ENCODE measurements at regions not wholly inside any gene's neighbourhood (a gene's known extent, or its start where the extent isn't known, plus 50 kb on each side); places are given as distances from the start of the nearest gene placed in this dataset.
A peak's percentile ranks its signal among the peaks of the same experiment; 100 is the strongest.

DNA sequence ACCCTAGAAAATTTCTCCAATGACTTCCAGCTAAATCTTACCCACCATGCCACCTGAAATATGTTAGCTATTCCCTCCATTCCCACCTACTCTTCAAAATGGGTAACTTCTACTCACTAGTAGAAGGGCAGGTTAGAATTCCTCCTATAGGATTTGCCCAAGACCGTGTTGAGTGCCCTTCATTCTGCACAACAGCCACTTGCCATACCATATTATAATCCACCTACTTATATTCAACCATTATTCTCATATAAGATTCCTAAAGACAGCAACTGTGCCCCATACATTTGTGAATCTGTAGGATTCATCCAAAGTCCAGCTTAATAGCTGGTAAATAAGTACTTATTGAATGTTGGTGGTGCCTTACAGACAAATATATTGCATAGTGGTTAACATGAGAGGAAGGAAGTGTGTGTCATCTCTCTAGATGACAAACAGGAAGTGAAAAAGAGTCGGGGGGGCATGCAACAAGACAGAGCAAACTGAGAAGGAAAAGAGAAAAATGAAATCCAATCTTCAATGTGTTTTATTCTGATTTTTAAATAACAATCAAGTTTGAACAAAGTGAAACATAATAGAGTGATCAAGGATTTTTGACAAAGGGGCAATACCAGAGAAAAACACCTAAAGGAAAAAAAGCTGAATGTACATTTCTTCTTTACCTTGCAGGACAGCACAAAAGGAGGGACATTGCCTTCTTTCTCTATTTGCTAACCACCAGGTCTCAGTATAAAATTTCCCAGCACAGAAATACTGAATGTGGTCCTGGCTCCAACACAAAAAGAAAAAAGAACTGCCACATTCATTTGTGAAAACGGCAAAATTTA lies 389.3 kb upstream of the USP15 start:
- no peak for DNase-seq (ENCODE audit: low read depth in 2 of 2)

DNA sequence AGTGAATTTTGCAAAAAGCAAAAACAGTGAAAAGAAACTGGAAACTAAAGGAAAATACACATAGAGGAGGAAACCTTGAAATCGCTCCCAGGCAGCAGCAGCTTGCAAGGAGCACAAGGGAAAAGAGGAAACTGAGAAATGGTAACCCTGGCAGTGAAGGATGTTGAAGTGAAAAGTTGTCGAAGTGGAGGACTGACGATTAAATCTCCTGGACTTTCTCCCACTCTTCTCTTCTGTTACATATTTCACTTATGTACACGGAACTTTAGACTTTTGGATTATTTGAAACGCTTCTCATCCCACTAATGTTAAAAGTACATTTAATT lies 388.8 kb upstream of the USP15 start:
- DNase-seq (ENCODE audit: low read depth in 2 of 2) = no peak

DNA sequence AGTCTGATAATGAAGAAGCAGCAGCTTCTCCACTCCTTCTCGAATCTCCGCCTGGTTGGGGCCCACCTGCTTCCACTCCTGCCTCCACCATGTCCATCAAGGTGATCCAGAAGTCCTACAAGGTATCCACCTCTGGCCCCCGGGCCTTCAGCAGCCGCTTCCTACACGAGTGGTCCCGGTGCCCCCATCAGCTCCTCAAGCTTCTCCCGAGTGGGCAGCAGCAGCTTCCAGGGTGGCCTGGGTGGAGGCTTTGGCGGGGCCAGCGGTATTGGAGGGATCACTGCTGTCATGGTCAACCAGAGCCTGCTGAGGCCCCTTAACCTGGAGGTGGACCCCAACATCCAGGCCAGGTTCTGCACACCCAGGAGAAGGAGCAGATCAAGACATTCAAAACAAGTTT lies 381.0 kb upstream of the USP15 start:
- no peak for DNase-seq (ENCODE audit: low read depth in 2 of 2)

DNA sequence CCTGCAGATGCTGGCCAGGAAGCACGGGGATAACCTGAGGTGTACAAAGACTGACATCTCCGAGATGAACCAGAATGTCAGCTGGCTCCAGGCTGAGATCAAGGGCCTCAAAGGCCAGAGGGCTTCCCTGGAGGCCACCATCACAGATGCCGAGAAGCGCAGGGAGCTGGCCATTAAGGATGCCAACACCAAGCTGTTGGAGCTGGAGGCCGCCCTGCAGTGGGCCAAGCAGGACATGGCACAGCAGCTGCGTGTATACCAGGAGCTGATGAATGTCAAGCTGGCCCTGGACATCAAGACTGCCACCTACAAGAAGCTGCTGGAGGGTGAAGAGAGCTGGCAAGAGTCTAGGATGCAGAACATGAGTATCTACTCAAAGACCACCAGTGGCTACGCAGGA lies 380.0 kb upstream of the USP15 start:
- DNase-seq (ENCODE audit: low read depth in 2 of 2) = no peak

DNA sequence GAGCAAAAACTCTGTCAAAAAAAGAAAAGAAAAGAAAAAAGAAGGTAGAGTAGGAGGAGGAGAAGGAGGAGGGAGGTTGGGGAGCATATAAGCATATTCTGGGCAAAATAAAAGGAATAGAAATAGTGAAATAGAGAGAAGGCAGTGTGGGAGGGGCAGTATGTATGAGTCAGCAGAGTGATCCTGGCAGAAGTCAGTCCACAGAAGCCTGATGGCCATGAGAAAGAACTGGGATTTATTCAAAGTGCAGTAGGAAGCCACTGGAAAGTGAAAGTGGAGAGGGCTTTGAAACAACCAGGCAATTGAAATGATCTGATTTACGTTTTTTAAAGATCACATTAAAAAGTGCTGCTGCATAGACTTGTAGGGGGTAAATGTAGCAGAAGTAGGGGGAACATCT lies 368.6 kb upstream of the USP15 start:
- DNase-seq (ENCODE audit: low read depth in 2 of 2) = no peak

DNA sequence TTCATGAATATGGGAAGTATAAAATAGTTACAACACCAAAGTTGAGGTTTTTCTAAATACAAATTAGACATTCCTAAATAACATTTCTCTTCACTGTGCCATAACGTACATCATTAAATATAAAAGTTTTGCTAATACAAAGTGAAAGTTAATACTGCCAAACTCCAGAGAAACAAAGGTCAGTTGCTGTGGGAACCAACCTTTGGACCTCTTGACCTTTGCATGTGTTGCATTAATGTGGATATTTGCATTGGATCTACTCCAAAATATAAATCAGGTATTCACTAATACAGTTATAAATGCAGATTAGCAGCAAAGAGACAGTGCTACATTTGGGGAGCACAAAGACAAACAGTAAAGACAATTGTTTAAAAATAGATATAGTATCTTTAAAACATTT lies 366.0 kb upstream of the USP15 start:
- DNase-seq (ENCODE audit: low read depth in 2 of 2) = no peak

DNA sequence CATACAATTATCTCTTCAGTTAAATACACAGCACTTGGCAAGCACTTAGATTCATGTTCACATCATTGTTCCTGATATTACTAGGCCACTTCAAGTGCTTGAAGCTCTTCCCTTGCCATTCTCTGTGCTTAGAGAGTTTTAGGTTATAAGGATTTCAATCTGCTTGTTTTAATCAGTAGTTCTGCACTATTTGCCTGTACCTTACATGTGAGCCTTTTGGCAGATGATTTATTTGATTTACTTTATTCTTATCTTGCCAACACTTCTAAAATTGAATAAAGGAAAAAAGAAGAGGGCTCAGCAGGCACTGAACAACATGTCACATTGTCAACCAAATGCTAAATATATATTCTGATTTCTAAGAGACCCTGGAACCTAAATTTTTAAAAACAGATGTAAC lies 363.8 kb upstream of the USP15 start:
- DNase-seq (ENCODE audit: low read depth in 2 of 2) = no peak

DNA sequence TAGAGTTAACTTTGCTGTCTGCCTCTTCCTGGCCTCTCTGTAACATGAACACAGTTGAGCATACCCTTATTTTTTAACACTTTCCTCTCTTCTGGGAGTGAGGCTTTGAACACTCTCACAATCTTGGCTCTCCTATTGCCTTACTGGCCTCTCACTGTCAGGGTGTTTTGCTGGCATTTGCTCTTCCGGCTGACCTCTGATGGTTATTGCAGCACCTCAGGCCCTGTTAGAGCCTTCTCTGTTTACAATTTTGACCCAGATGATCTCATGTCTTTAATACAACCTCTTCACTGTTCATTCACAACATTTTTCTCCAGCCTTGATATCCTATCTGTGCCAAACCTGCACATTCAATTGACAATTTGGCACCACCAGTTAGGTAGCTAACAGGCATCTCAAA lies 357.8 kb upstream of the USP15 start:
- DNase-seq (ENCODE audit: low read depth in 2 of 2) = no peak

DNA sequence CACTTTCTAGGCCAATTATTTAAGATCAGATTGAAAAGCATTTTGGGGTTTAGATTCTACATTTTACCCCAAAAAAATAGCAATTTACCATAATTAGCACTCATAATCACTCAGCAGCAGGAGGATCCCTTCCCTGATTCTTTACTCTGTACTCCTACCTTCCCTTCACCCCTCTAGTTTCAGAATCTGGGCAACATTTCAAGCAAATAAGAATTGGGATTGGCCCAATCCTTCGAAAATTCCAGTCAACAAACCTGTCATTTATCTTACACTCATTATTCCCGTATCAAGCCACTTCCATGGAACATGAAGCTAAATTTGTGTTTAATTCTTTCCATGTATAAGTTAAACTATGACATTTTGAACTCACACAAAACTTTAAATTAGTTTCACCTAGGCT lies 349.1 kb upstream of the USP15 start:
- DNase-seq (ENCODE audit: low read depth in 2 of 2) = no peak

DNA sequence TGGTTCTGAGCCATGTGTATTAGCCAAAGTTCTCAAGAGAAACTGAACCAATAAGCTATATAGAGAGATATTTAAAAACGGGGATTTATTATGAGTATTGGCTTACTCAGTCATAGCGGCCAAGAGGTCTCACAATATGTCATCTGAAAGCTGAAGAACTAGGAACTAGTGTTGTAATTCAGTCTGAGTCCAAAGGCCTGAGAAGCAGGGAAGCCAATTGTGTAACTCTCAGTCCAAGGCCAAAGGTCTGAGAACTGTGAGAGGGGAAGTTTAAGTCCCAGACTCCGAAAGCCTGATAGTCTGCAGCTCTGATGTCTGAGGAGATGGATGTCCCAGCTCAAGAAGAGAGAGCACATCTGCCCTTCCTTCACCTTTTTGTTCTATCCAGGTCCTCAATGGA lies 344.8 kb upstream of the USP15 start:
- no peak for DNase-seq (ENCODE audit: low read depth in 2 of 2)

DNA sequence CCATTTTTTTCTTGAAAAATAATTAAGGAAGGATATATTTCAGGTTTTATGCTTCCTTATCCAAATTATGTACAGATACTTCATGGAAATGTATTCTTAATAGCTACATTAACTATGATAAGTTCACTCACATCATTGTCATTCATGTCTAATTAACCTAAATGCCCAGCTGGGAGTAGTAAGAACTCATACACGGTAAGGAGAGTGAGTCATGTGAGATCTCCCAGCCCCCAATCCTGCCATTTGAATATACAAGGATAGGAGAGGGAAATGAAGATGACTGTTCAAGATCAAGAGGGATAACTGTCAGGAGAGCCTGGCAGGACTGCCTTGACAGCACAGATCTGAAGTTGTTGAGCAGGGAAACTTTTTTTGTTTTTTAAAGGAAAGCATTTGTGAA lies 343.4 kb upstream of the USP15 start:
- no peak for DNase-seq (ENCODE audit: low read depth in 2 of 2)

DNA sequence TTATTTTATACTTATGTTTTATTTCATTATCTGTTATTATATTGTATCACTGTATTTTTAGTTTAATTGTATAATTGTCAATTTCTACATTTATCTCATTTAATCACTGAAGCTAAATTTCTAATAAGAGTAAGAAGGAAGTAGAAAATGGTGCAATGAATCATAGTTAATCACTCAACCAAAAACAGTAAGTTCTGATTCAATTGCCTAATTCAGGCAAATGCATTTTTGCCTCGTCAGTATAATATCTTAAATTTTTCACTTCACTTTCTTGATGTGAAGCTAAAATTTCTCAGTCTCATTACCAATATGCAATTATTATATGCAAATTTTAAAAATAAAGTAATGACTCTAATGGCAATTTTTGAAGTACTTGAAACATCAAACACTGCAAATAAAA lies 340.5 kb upstream of the USP15 start:
- DNase-seq (ENCODE audit: low read depth in 2 of 2) = no peak

DNA sequence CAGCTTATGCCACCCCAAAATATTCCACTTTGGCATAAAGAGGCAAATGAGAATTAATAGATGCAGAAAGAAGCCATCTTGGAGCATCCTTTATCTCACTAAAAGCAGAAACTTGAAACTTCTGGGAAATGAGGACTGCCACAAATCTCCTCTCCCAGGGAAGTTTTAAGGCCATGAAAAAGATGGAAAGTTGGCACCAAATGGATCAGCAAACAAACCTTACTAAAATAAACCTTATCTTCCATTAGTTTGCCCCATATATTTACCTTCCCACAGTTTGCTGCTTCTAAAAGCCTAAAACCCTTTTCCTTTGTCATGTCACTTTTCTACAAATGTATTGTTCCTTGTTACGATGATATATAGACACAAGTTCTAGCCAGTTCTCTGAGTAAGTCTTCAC lies 340.0 kb upstream of the USP15 start:
- DNase-seq (ENCODE audit: low read depth in 2 of 2) = no peak

DNA sequence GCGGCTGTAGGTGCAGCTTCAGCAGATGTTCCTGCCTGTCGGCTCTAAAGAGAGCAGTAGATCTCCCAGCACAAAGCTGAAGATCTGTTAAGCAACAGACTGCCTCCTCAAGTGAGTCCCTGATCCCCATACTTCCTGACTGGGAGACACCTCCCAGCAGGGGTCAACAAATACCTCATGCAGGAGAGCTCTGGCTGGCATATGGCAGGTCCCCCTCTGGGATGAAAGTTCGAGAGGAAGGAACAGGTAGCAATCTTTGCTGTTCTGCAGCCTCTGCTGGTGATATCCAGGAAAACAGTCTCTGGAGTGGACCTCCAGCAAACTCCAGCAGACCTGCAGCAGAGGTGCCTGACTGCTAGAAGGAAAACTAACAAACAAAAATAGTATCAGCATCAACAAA lies 337.1 kb upstream of the USP15 start:
- no peak for DNase-seq (ENCODE audit: low read depth in 2 of 2)

DNA sequence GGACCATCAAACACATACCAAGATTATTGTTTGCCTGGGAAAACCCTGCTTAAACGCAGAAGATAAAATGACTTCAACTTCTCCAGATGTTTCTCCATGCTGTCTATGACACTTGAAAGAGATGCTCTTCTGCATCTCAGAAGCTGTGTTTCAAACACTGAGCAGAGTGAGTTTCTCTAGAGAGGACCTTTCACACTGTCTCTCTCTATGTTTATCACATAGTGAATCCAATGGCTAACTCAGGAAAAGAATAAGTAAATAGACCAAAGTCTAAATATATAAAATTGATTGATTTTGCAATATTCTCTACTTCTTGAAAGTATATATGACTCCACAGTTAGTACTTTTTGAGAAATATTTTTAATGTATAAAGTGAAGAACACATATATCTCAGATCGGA lies 325.6 kb upstream of the USP15 start:
- no peak for DNase-seq (ENCODE audit: low read depth in 2 of 2)

DNA sequence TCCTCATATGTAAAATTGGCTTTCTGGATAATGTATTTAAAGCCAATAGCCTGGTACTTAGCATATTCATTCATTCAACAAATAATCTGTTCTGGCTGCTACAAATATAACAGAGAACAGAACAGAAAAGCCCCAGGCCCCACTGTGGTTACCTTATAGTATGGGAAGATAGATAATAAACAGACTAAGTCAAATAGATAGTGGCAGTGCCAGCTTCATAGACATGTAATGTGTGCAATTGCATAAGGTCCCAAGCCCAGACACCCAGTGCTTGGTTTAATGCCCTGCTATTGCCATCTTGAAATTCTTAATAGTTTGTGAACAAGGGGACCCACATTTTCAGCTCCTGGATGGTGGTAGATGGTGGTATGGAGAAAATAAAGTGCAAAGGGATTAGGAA lies 320.2 kb upstream of the USP15 start:
- DNase-seq (ENCODE audit: low read depth in 2 of 2) = no peak

DNA sequence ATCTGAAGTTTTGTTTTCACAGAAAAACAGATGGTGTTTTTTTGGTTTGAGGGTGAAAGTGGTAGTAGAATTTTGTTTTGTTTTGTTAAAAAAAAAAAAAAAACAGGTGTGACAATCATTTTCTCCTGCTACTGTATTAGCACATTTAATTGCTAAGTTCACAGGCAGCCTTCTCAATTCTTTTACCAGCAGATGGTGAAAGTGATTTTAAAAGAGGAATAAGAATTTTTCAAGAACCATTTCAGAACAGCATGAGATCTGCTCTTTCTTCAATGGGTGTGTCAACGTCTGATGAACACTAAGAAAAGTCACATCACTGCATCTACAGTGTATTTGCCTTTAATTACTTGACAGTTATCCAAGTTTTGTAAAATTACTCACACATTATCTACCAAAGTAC lies 303.7 kb upstream of the USP15 start:
- DNase-seq (ENCODE audit: low read depth in 2 of 2) = no peak

DNA sequence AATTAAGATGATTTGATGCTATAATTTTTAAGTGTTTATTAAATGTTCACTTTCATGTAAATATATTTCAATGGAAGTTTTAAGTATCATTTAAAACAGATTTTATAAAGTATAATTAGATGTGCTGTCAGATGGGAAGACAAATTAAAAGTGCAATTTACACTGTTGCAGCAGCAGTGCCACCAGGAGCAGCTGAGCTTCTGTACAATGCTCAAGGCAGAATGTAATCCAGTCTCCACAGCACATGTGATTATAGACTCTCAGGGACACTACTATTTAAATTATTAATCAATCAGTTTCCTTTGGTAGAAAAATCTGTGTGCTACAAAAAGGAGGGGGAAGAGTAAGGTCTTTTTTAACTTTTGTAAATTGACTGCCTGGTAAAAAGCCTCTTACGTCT lies 285.7 kb upstream of the USP15 start:
- no peak for DNase-seq (ENCODE audit: low read depth in 2 of 2)

DNA sequence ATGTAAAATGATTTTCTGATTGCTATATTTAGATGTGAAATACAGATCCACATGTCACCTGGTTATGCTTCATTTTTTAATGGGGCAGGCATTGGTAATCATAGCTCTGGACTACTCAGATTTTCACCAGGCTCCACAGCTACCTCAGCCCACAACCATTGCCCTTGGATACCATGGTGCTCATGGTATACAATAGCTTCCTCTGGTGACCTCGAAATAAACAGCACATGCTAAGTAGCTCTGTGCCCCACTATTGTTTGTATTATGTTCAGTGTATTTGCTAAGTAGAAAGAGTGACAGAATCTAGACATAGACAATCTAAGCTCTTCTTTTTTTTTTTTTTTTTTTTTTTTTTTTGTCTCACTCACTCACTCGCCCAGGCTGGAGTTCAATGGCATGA lies 274.4 kb upstream of the USP15 start:
- no peak for DNase-seq (ENCODE audit: low read depth in 2 of 2)

DNA sequence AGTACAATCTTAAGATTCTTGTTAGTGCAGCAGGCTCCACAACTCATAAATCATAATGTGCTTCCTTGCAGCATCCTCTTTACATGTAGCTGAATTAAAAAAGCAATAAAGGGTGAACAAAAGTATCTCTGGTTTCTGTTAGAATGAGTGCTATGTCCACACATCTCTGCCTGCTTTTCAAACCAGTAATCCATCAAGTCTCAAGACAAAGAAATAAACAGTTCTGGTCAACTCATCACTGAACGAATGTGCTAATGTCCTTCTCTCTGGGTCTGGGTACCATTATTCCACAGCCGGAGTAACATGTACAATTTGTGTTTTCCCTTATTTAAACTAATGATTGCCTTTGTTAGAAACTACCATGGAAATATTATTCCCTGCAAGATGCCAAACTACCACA lies 273.0 kb upstream of the USP15 start:
- DNase-seq (ENCODE audit: low read depth in 2 of 2) = no peak

DNA sequence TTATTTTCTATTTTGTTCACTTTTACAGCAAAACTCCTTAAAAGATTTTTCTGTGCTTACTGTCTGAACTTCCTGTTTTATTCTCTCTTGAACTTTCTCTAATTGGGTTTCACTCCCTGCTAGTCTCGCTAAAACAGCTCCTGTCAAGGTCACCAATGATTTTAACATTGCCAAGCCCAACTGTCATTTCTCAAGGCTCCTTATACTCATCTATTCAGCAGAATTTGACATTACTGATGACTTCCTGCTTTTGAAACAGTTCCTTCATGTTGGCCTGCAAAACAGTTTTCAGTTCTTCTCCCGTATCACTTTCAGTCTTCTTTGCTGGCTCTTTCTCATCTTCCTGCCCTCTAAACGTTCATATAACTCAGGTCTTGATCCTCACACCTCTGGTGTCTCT lies 268.5 kb upstream of the USP15 start:
- DNase-seq (ENCODE audit: low read depth in 2 of 2) = no peak

DNA sequence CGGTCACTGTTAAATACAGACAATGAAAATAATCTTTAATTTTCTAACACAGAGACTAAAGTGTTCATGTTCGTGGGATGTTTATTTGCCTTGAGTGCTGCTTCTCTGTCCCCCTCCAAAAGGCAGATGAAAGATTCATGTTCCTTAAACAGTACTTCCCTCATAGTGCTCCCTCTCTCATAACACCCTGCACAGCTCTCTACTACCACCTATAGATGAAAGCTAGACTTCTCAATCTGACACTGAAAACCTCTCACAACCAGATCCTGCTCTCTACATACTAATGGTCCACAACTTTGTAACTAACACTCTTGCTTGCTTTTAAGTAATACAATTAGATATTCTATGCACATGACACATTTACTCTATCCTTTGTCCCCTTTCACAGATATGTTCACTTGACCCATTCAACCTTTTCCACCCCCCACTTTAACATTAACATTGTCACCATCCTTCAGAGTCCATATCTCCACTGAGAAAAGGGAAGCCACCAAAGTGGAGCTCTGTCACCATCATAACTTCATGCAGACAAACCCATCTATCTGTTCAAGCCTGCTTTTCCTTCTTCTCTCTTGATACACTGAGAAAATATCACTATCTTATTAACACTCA lies 266.4 kb upstream of the USP15 start:
- peak; percentile 2 to 3 for DNase-seq (ENCODE audit: low read depth in 2 of 2)

DNA sequence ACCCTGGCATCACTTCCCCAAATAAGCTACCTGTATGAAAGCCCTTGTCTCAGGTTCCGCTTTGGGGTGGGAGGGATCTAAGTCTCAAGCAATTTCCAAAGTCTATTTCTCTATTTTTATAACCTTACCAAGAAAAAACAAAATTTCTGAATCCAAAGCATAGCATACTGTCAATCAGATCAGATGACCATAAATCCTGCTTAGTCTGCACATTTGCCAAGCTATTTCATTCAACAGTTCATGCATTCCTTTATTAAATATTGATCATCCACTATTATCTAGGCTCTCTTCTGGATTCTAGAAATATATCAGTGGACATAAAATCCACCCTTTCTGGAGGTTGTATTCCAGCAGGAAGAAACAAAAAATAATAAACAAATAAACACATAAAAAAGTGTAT lies 263.5 kb upstream of the USP15 start:
- DNase-seq (ENCODE audit: low read depth in 2 of 2) = no peak

DNA sequence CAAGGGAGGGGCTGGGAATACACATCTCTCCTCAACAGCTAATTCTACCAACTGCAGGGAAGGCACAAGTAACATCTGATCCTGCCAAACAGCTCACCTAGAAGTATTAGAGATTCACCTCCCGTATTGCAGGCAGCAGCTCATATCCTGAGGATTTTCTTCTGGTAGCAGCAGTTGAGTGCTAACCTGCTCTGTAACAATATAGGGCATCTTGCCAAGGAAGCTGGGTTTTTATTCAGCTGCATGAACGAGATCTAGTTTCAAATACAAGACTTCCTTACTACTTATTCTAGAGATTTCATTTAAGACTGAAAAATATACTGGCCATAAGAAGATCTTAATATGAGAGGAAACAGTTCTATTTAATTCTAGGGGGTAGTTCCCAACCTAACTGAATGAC lies 261.4 kb upstream of the USP15 start:
- DNase-seq (ENCODE audit: low read depth in 2 of 2) = peak in 1 of 2 donors; percentile 1

Data from lung microvascular endothelial cell (primary cell).